AML-193 (cell line): ENCODE measurements at regions not wholly inside any gene's neighbourhood (a gene's known extent, or its start where the extent isn't known, plus 50 kb on each side); places are given as distances from the start of the nearest gene placed in this dataset.
"Not testable (repeated sequence)": the region's sequence is repeated elsewhere in the genome, so short reads cannot be mapped to it uniquely, and the experiment has no call there.

Source experiments
- DNase-seq, 2 experiments: peaks; one replicate each; lab custom pipeline; 2025; lab: John Stamatoyannopoulos, UW

DNA sequence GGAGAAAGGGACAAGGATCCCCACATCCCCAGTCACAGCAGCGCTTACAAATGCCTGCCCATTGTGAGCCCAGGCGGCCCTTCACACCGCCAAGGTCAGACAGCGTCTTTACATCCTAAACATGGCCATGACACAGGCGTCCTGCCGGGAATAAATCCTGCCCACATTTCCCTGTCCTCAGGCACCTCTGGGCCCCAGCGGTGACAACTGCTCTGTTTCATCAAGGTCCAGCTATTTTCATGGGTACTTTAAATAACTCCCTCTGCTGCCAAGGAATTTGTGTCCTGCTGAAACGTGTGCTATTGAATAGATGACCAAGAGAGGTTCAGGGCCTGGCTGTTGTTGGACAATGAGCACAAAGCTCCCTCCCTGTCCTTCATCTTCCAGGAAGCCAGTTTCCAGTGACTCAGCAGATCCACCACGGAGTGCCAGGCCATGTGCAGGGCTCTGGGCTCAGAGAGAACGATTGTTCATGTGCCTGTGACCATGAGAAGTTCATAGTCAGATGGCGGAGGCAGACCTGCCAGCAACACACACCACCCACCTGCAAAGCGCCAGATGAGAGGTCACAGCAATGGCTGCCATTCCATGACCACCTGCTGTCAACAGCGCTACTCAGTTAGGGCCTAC lies 195.8 kb downstream of the MATN1 start:
- DNase-seq, result no peak

DNA sequence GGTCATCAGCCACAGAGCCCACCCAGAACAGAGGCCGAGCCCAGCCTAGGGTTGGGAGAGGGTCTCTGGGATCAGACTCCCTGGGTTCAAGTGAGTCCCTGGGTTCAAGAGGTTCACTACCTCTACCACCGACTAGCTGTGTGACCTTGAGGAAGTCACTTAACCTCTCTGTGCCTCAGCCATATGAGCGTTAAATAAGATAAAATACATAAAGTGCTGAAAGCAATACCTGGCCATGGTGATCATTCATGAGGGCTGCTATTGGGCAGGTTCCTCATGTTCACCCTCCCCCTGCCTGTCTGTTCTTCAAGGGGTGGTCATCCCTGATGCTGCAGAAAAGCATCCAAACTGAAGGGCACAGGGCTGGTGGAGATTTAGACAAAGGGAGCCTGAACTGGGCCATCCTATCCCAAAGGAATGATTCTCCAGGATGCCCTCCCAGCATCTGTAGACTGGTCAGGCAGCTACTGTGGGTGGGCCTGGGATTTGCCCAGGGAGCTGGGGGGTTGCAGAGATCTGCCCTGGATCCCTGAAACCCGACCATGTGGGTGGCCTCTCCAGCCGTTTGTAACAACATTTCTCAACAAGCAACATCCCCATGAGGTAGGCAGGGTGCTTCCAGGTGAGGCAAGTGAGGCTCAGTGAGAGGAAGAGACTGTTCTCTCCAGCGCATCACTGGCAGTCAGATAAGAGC lies 196.6 kb downstream of the MATN1 start:
- DNase-seq, result no peak

DNA sequence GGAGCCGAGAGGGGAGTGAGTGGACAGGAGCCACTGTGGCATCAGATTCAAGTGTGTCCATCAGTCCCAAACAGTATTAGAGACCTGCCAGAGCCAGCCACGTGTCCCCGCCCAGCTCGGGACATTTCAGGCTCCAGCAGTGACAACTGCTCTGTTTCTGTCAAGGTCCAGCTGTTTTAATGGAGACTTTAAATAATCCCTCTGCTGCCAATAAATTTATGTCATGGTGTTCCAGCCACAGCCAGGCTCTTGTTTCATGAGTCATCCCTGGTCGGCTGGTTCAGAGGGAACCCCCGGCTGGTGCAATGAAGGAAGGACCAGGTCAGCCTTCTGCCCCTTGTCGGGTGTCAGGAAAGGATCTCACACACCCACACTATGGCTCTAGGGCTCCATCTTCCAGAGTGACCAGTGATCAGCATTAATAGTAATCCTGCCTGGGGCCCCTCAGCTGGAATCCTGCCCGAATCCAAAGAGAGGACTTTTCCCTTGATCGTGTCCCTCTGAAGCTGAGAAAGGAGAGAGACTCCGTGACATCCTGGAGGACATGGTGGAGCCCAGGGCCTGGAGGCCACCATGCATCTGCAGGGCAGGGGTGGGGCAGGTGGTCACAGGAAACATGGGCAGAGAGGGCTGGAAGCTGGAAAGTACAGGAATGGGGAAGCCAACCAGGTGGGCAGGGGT lies 197.3 kb downstream of the MATN1 start:
- no peak for DNase-seq

DNA sequence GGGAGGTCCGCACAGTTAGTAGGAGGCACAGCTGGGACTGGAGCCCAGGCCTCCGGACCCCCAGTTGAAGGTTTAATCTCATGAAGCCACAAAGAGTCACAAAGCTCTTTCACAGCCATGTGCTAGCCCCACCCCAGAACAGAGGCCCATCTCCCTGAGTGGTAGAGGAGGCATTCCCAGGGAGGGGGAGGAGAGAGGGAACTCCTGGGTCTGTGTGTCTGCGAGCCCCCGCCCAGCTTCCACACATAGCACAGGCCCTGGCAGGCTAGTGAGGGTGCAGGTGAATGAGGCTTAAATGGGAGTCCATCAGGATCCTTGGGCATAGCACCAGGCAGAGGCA lies 197.8 kb downstream of the MATN1 start:
- DNase-seq, result no peak

DNA sequence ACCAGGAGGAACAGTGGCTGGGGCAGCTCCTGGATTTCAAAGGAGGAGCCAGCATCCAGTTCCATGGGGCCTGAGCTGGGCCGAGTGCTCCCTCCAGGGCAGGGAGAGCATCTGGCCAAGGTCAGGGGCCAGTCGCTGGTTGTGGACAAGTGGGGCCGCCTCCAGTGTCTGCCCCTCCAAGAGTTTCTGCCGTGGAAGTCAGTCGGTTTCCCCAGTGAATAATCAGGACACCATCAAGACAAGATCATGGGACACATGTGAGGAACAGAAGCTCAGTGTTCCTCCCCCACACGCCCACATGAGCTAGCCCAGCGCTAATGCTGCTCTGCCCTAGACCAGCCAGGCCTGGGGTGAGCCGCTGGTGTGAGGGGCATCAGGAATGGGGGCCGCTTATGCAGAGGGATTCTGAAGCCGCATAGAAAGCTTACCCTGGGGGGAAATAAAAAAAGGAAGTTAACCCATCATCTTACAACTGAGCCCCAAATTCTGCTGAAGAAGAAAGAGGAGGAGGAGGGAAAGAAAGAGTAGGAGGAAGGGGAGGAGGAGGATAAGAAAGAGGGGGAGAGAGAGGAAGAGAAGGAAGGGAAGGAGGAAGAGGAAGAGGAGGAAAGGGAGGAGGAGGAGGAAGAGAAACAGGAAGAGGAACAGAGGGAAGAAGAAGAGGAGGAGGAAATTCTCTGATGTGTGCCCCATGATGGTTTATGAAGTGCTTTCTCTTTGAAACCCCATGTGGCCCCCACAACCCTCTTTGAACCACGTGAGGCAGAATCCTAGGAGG lies 198.4 kb downstream of the MATN1 start:
- no peak for DNase-seq

DNA sequence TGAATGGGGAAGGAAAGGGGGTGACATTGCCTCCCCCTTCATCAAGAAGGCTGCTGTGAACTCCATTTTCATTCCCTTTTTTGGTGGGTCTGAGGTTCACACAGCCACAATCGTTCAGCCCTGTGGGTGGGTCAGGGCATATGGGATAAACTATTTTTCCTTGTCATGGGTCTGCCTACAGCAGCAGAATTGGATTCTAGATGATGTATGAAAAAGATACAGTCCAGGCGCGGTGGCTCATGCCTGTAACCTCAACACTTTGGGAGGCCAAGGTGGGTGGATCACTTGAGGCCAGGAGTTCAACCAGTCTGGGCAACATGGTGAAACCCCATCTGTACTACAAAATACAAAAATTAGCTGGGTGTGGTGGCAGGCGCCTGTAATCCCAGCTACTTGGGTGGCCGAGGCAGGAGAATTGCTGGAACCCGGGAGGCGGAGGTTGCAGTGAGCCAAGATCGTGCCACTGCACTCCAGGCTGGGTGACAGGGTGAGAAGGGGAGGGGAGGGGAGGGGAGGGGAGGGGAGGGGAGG lies 199.3 kb downstream of the MATN1 start:
- DNase-seq, result not testable (repeated sequence)

DNA sequence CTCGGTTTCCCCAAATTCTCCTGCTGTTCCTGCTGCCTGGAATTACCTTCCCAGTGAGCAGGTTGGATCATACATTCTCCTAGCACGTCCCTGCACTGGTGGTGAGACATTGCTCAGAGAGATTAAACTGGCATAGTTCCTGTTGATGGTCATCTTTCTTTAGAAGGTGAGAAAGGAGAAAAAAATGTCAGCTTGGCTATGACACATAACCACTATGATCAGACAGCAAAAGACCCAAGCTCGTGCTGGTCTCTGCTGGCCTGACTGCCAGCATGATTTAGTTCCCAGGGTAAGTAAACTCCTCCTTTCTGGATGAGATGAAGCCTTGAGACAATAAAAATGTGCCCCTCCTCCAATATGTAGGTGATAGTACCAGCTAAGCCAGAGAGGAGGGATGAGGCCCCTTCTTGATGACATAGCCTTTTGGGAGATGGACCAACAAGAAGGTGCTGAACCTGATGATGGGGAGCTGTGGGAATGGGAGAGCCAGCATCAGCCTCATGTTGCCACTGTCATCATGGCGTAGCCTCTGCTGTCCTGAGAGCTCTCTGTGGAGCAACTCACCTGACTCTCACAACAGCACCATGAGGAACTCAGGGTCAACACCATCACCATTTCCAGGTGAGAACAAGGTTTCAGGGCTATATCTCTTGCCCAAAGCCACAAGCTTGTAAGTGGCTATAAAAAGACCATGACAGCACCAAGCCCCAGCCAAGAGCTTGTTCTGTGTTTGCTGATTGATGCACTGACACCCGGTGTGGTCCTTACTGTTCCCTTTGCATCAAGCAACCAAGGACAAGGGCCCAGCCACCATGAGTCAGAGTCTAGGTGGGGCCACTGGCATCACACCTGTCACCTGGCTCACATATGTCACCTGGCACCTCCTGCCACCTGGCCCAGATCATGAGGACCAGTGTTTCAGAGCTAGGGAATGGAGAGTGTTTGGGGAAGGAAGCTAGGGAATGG lies 200.0 kb downstream of the MATN1 start:
- DNase-seq, result no peak

DNA sequence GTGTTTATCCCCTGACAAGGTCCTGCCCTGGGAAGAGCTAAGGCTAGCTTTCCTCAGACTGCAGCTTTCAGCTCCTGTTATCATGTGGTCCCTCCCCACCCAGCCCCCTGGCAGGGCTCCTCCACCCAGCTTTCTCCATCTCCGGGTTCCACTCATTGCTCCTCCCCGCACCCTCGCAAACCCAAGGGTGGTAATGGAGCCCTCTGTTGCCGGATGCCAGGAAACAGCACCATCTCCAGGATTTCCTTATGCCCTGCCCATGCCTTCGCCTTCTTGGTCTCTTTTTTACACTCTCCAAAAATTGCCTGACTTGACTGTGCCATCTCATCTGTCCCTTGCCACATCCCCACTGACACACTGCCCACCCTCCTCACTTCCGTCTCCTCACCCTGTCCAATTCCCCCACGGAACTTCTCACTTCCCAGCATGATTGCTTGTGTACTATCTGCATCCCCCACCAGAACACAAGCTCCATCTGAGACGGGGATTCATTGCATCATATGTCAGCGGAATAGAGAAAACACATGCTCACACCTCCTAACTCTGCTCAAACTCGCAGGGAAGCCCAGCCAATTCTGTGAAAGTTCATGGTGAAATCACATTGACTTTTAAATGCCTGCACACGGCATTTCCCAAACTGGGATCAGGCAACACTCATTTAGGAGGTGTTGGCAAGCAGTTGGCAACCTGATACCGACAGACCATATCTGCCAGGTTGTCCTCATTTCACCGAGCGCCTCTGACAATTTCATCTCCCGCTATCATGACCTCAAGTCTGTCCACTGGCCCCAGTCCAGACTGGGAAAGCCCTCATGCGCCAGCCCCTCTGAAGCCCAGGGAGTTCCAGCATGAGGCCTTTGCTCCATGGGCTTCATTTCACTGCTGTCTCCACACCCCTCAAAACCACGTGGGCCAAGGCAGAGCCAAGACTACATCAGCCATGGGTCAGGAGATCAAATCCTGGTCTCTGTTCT lies 201.1 kb downstream of the MATN1 start:
- DNase-seq, result no peak

DNA sequence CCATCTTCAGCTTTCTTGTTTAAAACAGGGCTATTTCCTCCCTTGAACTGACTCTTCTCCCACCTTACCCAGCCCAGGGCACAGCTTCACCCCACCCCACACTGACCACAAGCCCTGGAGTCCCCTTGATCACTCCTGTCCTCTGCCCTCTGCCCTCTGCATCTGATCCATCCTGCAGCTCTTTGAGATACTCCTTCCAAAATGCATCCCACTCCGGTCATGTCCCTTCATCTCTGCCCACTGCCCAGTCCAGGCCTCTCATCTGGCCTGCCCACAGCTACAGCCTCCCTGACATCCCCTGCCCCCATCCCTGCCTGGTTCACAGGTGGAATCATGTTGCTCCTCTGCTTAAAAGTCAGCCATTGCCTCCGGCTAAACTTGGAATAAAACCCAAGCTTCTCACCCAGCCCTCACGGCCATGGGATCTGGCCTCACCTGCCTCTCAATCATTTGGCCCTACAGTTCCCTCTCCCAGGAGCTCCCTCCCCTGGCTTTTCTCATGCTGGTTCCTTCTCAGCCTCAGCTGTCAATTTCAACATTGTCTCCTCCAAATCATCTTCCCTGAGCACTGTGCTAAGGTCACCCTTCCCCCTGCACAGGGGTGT lies 202.0 kb downstream of the MATN1 start:
- DNase-seq, result no peak

DNA sequence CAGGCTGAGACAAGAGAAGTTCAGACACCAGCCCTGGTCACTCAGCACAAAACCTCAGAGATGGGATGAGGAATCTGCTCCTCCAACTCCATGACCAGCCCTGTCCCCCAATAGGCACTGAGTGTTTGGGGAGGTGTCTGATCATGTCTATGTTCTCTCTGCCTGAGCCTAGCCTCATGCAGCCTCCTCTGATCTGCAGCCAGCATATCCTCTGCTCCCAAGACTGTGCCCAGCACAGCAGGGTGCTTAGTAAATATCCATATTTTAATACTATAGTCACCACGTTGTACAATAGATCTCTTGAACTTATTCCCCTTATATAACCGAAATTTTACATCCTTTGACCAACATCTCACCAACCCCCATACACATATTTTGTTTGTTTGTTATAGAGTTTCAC lies 202.9 kb downstream of the MATN1 start:
- DNase-seq, result no peak

DNA sequence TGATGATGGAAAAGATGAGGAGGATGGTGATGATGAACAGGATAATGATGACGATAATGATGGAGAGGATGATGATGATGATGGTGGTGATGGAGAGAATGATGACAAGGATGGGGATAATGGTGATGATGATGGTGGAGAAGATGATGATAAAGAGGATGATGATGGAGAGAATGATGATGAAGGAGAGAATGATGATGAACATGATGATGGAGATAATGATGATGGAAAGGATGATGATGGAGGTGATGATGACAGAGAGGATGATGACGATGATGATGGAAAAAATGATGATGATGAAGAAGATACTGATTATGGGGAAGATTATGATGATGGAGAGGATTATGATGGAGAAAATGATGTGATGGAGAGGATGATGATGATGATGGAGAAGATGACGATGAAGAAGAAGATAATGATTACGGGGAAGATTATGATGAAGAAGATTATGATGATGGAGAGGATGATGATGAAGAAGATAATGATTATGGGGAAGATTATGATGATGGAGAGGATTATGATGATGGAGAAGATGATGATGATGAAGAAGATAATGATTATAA lies 204.1 kb downstream of the MATN1 start:
- no peak for DNase-seq

DNA sequence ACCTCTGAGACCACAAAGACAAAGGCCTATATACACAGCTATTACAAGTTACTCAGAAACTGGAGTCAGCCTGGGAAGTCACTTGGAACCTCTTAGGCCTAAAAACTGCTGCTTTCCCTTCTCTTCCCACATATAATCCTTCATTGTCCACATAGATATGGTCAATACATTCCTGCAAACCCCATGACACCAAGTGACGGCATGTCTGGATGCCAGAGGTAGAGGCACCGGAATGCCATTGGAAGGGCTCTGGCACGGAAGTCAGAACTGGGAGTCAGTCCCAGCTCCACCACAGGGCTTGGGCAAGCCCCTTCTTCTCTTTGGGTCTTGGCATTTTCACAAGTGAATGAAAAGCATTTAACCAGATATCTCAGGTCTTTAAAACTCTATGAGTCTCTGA lies 204.7 kb downstream of the MATN1 start:
- DNase-seq, result no peak

DNA sequence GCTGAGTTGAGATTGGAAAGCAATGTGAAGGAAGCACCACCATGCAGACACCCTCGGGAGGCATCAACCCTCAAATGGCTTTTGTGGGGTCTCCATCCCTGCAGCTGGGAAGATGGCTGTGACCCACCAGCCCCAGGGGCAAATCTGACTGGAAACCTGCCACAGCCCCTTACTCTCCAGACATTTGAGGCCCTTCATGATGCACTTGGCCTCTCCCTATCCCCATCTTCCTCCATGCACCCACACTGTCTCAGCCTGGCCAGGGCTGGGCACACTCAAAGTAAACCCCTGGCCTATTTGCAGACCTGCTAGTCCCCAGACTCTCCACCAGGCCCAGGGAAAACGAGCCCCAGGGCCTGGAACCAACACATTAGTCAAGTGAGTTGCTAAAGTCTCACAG lies 205.2 kb downstream of the MATN1 start:
- DNase-seq, result no peak

DNA sequence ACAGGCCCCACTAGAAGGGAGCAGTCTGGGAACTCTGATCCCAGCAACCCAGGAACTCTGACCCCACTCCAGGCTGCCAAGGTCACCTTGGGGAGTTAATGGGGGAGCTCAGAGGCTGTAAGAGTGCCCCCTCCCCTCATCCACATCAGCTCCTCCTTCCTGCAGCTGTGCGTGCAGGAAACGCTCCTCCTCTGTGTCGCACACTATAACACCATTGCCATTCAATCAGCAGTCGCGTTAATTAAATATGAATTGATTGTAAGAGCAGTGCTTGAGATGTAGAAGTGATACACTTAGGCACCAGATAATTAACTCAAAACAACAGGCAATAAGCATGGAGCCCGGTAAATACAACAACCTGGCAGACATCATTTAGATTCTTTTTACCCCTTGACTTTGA lies 205.7 kb downstream of the MATN1 start:
- DNase-seq, result not testable (repeated sequence)

DNA sequence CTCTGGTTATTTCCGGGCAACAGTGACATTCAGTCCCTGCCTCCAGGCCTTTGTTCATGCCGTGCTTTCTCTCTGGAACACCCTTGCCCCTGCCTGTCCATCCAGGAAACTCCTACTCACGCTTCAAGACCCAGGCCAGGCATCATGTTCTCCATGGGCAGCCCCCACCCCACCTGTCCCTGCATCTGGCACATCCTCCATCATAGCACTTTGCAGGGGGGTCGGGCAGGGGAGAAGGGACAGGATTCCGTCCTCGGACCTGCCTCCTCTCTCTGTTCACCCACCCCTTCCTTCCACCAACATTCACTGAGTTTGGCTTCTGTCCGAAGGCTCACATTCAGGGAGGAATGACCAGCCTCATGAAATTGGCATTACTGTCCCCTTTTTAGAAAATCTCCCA lies 206.1 kb downstream of the MATN1 start:
- not testable (repeated sequence) for DNase-seq

DNA sequence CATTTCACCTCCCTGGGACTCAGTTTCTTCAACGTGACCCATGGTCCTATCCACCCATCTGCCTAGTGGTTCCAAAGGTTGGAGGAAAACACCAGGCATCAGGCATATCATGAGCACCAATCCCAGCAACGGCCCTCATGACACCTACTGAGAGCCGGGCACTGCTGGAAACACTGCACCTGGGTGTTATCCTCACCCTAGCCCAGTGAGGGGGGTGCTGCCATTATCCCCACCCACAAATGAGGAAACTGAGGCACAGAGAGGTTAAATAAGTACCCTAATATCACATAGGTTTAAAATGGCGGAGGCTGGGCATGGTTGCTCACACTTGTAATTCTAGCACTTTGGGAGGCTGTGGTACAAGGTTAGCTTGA lies 206.9 kb downstream of the MATN1 start:
- no peak for DNase-seq

DNA sequence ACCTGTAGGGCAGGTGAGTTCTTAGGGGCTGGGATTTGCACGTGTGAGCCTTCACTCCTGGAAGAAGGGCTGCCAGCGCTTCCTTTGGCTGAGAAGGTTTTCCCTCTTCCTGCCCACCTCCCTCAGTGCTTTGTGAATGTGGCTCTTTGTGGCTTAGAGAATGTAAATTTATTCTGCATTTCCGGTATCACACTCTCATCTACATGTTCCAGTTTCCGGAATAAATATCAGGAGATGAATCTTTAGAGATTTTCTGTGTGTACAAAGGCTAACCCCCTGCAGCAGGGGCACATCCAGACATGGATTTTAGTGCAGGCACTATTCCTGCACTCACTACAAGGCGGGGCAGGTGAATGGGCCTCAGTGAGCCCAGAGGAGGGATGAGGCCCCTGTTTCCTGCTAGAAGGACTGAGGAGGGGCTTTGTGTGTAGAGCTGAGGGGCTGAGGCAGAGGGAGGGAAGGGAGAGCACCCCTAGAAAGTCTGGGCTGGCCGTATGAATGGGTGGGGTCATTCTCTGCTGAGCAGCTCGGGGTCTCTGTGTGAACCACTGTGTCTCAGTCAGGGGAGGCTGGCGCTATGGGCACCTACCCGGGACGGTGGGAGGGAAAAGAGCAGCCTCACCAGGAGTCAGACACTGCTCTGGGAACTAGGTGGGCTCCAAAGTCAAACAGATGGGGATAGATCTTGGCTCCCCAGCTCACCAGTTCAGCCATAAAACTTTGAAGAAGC lies 207.5 kb downstream of the MATN1 start:
- no peak for DNase-seq

DNA sequence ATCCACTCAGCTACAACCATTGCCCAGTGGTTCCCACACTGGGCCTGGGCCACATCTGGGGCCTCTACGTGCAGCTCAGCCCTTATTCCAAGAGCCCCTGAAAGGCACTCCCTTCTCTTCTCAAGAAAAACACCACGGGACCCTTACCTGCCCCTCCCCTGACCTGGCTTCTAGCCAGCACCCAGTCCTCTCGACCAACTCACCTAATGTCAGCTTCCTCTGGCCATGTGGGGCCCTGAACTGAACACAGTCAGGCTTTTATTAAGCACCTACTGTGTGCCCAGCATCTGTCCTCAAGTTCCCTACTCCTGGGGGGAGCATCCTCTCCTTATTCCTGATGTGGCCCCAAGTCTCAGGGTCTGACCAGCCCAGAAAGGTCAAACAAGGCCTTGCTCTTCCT lies 208.4 kb downstream of the MATN1 start:
- no peak for DNase-seq
